A673 (cell line): ENCODE measurements at regions not wholly inside any gene's neighbourhood (a gene's known extent, or its start where the extent isn't known, plus 50 kb on each side); places are given as distances from the start of the nearest gene placed in this dataset.

ENCODE experiments used
- EZH2 ChIP-seq: fragments of 200-600 bp; sonication (generic); IDR thresholded peaks from 2 replicates; pipeline ENCODE4 v1.6.1; 2017; ENCODE audit warnings: borderline replicate concordance, low read depth, mild to moderate bottlenecking, mixed read lengths, antibody characterized with exemption, low read length; ENCODE audit not compliant: poor library complexity, severe bottlenecking
- TF ChIP-seq, protein P1 (sequence below): fragments of 300-800, 200-600 bp; sonication (generic); conservative IDR thresholded peaks from 2 replicates; pipeline ENCODE4 v1.5.1; 2017; ENCODE audit warnings: low read depth, mild to moderate bottlenecking, antibody characterized with exemption, low read length, moderate library complexity, mixed read lengths

DNA sequence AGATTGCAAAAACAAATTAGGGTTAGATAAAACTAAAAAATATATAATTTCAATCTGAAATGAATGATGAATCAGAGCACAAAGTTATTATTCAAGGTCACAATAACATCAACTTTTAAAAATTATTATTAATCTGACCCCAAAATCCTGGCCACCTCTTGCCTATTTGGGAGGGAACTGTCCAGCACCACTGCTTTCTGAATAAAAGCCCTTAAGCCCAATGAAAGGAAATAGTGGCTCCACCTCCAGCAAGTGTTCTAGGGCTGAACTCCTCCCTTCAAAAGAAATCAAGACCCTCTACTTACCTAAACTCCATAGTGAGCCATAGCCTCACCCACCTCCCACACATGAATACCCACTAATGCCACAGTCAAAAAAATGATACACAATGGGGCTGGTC is 208.2 kb downstream of the PARM1 start:
- TF ChIP-seq, protein P1, sequence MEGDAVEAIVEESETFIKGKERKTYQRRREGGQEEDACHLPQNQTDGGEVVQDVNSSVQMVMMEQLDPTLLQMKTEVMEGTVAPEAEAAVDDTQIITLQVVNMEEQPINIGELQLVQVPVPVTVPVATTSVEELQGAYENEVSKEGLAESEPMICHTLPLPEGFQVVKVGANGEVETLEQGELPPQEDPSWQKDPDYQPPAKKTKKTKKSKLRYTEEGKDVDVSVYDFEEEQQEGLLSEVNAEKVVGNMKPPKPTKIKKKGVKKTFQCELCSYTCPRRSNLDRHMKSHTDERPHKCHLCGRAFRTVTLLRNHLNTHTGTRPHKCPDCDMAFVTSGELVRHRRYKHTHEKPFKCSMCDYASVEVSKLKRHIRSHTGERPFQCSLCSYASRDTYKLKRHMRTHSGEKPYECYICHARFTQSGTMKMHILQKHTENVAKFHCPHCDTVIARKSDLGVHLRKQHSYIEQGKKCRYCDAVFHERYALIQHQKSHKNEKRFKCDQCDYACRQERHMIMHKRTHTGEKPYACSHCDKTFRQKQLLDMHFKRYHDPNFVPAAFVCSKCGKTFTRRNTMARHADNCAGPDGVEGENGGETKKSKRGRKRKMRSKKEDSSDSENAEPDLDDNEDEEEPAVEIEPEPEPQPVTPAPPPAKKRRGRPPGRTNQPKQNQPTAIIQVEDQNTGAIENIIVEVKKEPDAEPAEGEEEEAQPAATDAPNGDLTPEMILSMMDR: no peak
- TF ChIP-seq EZH2: no peak
